Cardiac fibroblast (primary cell): ENCODE measurements at regions not wholly inside any gene's neighbourhood (a gene's known extent, or its start where the extent isn't known, plus 50 kb on each side); places are given as distances from the start of the nearest gene placed in this dataset.
A peak's percentile ranks its signal among the peaks of the same experiment; 100 is the strongest.

Source experiments
- DNase-seq, 2 donors: peaks; one replicate each; pipeline versions ENCODE4 v3.0.0 to v3.0.0-alpha.2; 2010; ENCODE audit warnings: low read depth in 2 of 2
- H3K4me3 ChIP-seq, 2 donors: replicated peaks in 1 of 2; 1 replicate in 1 of 2; 2 replicates in 1 of 2; pipeline ENCODE4 v1.5.1; 2011; ENCODE audit warnings: low read depth in 2 of 2, low read length in 2 of 2, mild to moderate bottlenecking in 2 of 2, moderate library complexity in 1 of 2
- CTCF ChIP-seq: IDR thresholded peaks from one replicate; pipeline ENCODE4 v1.5.1; 2011; ENCODE audit warnings: low read depth, mild to moderate bottlenecking, low read length, inconsistent platforms

- no peak for DNase-seq
- no peak for TF ChIP-seq CTCF
- H3K4me3 ChIP-seq: no peak overlapping the region
Measured at GRCh38 chr18:6559296-6559695, 144.6 kb upstream of the L3MBTL4 start.

GRCh38 chr18:6561016-6561415 is 146.3 kb upstream of the L3MBTL4 start:
- DNase-seq: no peak
- no peak overlapping the region for H3K4me3 ChIP-seq
- TF ChIP-seq CTCF: no peak

- peak; percentile 35 to 86 for DNase-seq
- H3K4me3 ChIP-seq: no peak overlapping the region
Measured at GRCh38 chr18:6561420-6561861, 146.7 kb upstream of the L3MBTL4 start.

GRCh38 chr18:6561862-6562291 is 147.2 kb upstream of the L3MBTL4 start:
- DNase-seq: no peak
- TF ChIP-seq CTCF: no peak
- H3K4me3 ChIP-seq: no peak overlapping the region

More at GRCh38 chr18:6561420-6561861, 146.7 kb upstream of the L3MBTL4 start:
- TF ChIP-seq CTCF: no peak

GRCh38 chr18:6563896-6564295 is 149.2 kb upstream of the L3MBTL4 start:
- H3K4me3 ChIP-seq: no peak overlapping the region
- no peak for DNase-seq
- no peak for TF ChIP-seq CTCF

GRCh38 chr18:6564950-6565814 is 150.5 kb upstream of the L3MBTL4 start:
- TF ChIP-seq CTCF: no peak
- no peak overlapping the region for H3K4me3 ChIP-seq
- no peak for DNase-seq

- no peak for DNase-seq
- no peak for TF ChIP-seq CTCF
Measured at GRCh38 chr18:6565815-6566081, 151.0 kb upstream of the L3MBTL4 start.

More at GRCh38 chr18:6565815-6566081, 151.0 kb upstream of the L3MBTL4 start:
- H3K4me3 ChIP-seq: no peak overlapping the region
